ENCODE measurements at regions not wholly inside any gene's neighbourhood (a gene's known extent, or its start where the extent isn't known, plus 50 kb on each side); places are given as distances from the start of the nearest gene placed in this dataset.

- DNase-seq = no peak
- no peak overlapping the region for H3K4me3 ChIP-seq
- no peak overlapping the region for H2AFZ ChIP-seq
- no peak for TF ChIP-seq EZH2phosphoT487 (IDR thresholded peaks at IDR 0.05; ENCODE audit: insufficient read depth, low read depth)
- TF ChIP-seq EZH2 (IDR thresholded peaks at IDR 0.05; ENCODE audit: insufficient read depth, poor library complexity, severe bottlenecking) = no peak
- H3K9ac ChIP-seq = no peak overlapping the region
- no peaks in the 10 kb centered on the region for H4K20me1 ChIP-seq (ENCODE audit: insufficient read depth)
- no peaks in the 10 kb centered on the region for H3K4me1 ChIP-seq (ENCODE audit: insufficient read depth)
- H3K9me2 ChIP-seq (ENCODE audit: insufficient read depth) = no peaks in the 10 kb centered on the region
- H3K27me3 ChIP-seq (replicated peaks; ENCODE audit: insufficient read depth) = no peaks in the 10 kb centered on the region
- H3F3A ChIP-seq (ENCODE audit: insufficient read depth) = no peaks in the 10 kb centered on the region
- H3K27ac ChIP-seq = no peak overlapping the region
- H3K4me2 ChIP-seq (ENCODE audit: unreplicated experiment) = no peak overlapping the region
- no peaks in the 10 kb centered on the region for H3K36me3 ChIP-seq (ENCODE audit: low read depth)
- H3K9me3 ChIP-seq (ENCODE audit: low read depth) = no peaks in the 10 kb centered on the region
- in situ Hi-C loops (cut with MboI) = no loop called here
- H3K79me2 ChIP-seq (ENCODE audit: insufficient read depth) = no peaks in the 10 kb centered on the region
These were observed 584.0 kb upstream of the CHAC2 start for GRCh38 chr2:53183581-53183980.

DNA sequence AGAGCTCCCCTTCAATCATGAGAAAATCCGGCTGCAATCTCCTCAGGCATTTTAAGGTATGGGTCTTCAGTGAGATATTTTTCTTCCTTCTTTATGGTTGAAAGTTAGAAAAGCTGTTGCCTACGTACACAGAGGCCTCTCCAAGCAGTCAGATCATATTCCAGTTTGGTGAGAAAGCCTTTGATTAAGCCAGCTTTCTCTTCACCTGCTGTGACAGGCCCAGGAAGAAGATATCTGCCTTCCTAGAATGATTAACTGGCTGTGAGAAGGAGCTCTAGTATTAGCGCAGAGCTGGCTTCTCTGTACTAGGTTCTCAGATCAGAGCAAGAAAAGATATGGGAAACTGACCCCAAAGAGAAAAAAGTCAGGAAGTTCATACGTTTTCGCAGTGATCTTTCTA is 585.0 kb upstream of the CHAC2 start:
- Histone ChIP-seq H3K9me3 (ENCODE audit: low read depth) (no peaks in the 10 kb centered on the region), H2AFZ (no peak overlapping the region), H3K79me2 (ENCODE audit: insufficient read depth) (no peaks in the 10 kb centered on the region), H3K4me1 (ENCODE audit: insufficient read depth) (no peaks in the 10 kb centered on the region), H3K27ac (no peak overlapping the region), H3K9ac (no peak overlapping the region), H3K27me3 (replicated peaks; ENCODE audit: insufficient read depth) (no peaks in the 10 kb centered on the region), H3F3A (ENCODE audit: insufficient read depth) (no peaks in the 10 kb centered on the region), H3K9me2 (ENCODE audit: insufficient read depth) (no peaks in the 10 kb centered on the region), H4K20me1 (ENCODE audit: insufficient read depth) (no peaks in the 10 kb centered on the region), H3K4me2 (ENCODE audit: unreplicated experiment) (no peak overlapping the region), H3K36me3 (ENCODE audit: low read depth) (no peaks in the 10 kb centered on the region), H3K4me3 (no peak overlapping the region)
- TF ChIP-seq EZH2 (IDR thresholded peaks at IDR 0.05; ENCODE audit: insufficient read depth, poor library complexity, severe bottlenecking) (no peak), EZH2phosphoT487 (IDR thresholded peaks at IDR 0.05; ENCODE audit: insufficient read depth, low read depth) (no peak)
- no peak for DNase-seq
- 41% methylated on average over 5 of the region's 5 CpGs for WGBS, 2 experiments (ENCODE audit: low coverage in 1 of 2, low lambda C conversion rate in 2 of 2, missing lambda C conversion rate in 2 of 2)
- in situ Hi-C loops (cut with MboI) = no loop called here

DNA sequence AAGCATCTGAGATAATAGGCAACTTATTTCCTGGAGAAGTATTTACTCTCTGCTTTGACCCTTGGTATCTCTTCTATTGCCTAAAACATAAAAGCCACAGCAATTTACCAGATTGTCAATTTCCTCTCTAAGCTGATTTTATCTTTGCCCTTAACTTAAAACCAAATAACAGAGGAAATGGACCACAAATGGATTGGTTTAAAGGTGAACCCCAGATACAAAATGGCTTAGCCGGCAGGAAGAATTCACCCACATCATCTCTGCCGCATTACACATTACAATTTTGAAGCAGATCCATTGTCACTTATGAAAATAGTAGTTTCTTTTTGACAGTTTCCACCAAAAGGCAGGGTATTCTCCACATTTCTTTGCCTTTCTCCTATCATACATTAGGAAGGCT is 585.8 kb upstream of the CHAC2 start:
- H3K36me3 ChIP-seq (ENCODE audit: low read depth) = no peaks in the 10 kb centered on the region
- no peaks in the 10 kb centered on the region for H3F3A ChIP-seq (ENCODE audit: insufficient read depth)
- H2AFZ ChIP-seq = no peak overlapping the region
- no peaks in the 10 kb centered on the region for H3K4me1 ChIP-seq (ENCODE audit: insufficient read depth)
- H3K4me2 ChIP-seq (ENCODE audit: unreplicated experiment) = no peak overlapping the region
- no peak overlapping the region for H3K27ac ChIP-seq
- DNase-seq = no peak
- H3K27me3 ChIP-seq (replicated peaks; ENCODE audit: insufficient read depth) = no peaks in the 10 kb centered on the region
- H3K79me2 ChIP-seq (ENCODE audit: insufficient read depth) = no peaks in the 10 kb centered on the region
- H3K9me2 ChIP-seq (ENCODE audit: insufficient read depth) = no peaks in the 10 kb centered on the region
- TF ChIP-seq EZH2phosphoT487 (IDR thresholded peaks at IDR 0.05; ENCODE audit: insufficient read depth, low read depth) (no peak), EZH2 (IDR thresholded peaks at IDR 0.05; ENCODE audit: insufficient read depth, poor library complexity, severe bottlenecking) (no peak)
- H4K20me1 ChIP-seq (ENCODE audit: insufficient read depth) = no peaks in the 10 kb centered on the region
- H3K4me3 ChIP-seq = no peak overlapping the region
- in situ Hi-C loops (cut with MboI) = no loop called here
- no peaks in the 10 kb centered on the region for H3K9me3 ChIP-seq (ENCODE audit: low read depth)
- 87 to 91% methylated on average over 2 of the region's 2 CpGs for WGBS, 2 experiments (ENCODE audit: low coverage in 1 of 2, low lambda C conversion rate in 2 of 2, missing lambda C conversion rate in 2 of 2)
- no peak overlapping the region for H3K9ac ChIP-seq

DNA sequence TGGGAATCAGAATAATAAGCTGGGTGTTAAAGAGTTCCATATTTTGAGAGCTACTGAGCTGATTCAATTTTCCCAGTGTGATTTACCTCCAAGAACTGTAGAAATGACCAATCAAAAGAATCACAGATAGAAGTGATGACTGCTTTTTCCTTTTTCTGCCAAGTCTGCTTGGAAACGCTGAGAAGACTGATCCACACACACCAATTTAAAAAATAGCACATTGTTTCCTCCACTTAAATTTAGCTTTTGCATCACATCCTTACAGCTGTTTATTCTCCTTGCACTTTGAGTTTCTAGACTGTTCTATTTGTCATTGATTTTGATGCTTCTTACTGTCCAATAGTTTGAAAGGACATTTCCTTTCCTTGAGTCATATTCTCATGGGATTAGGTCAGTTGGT is 590.3 kb upstream of the CHAC2 start:
- Histone ChIP-seq H3F3A (ENCODE audit: insufficient read depth) (no peaks in the 10 kb centered on the region), H3K79me2 (ENCODE audit: insufficient read depth) (no peaks in the 10 kb centered on the region), H3K9me2 (ENCODE audit: insufficient read depth) (no peaks in the 10 kb centered on the region), H3K36me3 (ENCODE audit: low read depth) (no peaks in the 10 kb centered on the region), H3K4me2 (ENCODE audit: unreplicated experiment) (no peak overlapping the region), H3K9ac (no peak overlapping the region), H3K4me3 (no peak overlapping the region), H3K4me1 (ENCODE audit: insufficient read depth) (no peaks in the 10 kb centered on the region), H2AFZ (no peak overlapping the region), H4K20me1 (ENCODE audit: insufficient read depth) (no peaks in the 10 kb centered on the region), H3K9me3 (ENCODE audit: low read depth) (no peaks in the 10 kb centered on the region), H3K27ac (no peak overlapping the region), H3K27me3 (replicated peaks; ENCODE audit: insufficient read depth) (no peaks in the 10 kb centered on the region)
- no peak for TF ChIP-seq EZH2 (IDR thresholded peaks at IDR 0.05; ENCODE audit: insufficient read depth, poor library complexity, severe bottlenecking)
- TF ChIP-seq EZH2phosphoT487 (IDR thresholded peaks at IDR 0.05; ENCODE audit: insufficient read depth, low read depth) = no peak
- WGBS, 2 experiments (ENCODE audit: low coverage in 1 of 2, low lambda C conversion rate in 2 of 2, missing lambda C conversion rate in 2 of 2) = 0 to 5% methylated on average over 1 of the region's 1 CpG
- in situ Hi-C loops (cut with MboI) = no loop called here
- no peak for DNase-seq

- TF ChIP-seq EZH2phosphoT487 (IDR thresholded peaks at IDR 0.05; ENCODE audit: insufficient read depth, low read depth) (no peak), EZH2 (IDR thresholded peaks at IDR 0.05; ENCODE audit: insufficient read depth, poor library complexity, severe bottlenecking) (no peak)
- Histone ChIP-seq H3K36me3 (ENCODE audit: low read depth) (no peaks in the 10 kb centered on the region), H2AFZ (no peak overlapping the region), H3K4me2 (ENCODE audit: unreplicated experiment) (no peak overlapping the region), H3K27ac (no peak overlapping the region), H3K79me2 (ENCODE audit: insufficient read depth) (no peaks in the 10 kb centered on the region), H3K4me3 (no peak overlapping the region), H3K9me3 (ENCODE audit: low read depth) (no peaks in the 10 kb centered on the region), H3K9ac (no peak overlapping the region), H3K4me1 (ENCODE audit: insufficient read depth) (no peaks in the 10 kb centered on the region), H3K9me2 (ENCODE audit: insufficient read depth) (no peaks in the 10 kb centered on the region), H4K20me1 (ENCODE audit: insufficient read depth) (no peaks in the 10 kb centered on the region), H3K27me3 (replicated peaks; ENCODE audit: insufficient read depth) (no peaks in the 10 kb centered on the region), H3F3A (ENCODE audit: insufficient read depth) (no peaks in the 10 kb centered on the region)
- in situ Hi-C loops (cut with MboI) = no loop called here
- no peak for DNase-seq
- 42 to 57% methylated on average over 1 of the region's 1 CpG for WGBS, 2 experiments (ENCODE audit: low coverage in 1 of 2, low lambda C conversion rate in 2 of 2, missing lambda C conversion rate in 2 of 2)
These were observed 593.1 kb upstream of the CHAC2 start for GRCh38 chr2:53174539-53174938.

Data from GM23248 (cell line).